ENCODE measurements at regions not wholly inside any gene's neighbourhood (a gene's known extent, or its start where the extent isn't known, plus 50 kb on each side); places are given as distances from the start of the nearest gene placed in this dataset.

- no peak for DNase-seq (ENCODE audit: low spot score)
- no peak overlapping the region for H3K27ac ChIP-seq
- no peak overlapping the region for H3K4me3 ChIP-seq
- TF ChIP-seq, protein P1, sequence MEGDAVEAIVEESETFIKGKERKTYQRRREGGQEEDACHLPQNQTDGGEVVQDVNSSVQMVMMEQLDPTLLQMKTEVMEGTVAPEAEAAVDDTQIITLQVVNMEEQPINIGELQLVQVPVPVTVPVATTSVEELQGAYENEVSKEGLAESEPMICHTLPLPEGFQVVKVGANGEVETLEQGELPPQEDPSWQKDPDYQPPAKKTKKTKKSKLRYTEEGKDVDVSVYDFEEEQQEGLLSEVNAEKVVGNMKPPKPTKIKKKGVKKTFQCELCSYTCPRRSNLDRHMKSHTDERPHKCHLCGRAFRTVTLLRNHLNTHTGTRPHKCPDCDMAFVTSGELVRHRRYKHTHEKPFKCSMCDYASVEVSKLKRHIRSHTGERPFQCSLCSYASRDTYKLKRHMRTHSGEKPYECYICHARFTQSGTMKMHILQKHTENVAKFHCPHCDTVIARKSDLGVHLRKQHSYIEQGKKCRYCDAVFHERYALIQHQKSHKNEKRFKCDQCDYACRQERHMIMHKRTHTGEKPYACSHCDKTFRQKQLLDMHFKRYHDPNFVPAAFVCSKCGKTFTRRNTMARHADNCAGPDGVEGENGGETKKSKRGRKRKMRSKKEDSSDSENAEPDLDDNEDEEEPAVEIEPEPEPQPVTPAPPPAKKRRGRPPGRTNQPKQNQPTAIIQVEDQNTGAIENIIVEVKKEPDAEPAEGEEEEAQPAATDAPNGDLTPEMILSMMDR (IDR thresholded peaks at IDR 0.05) = no peak
These were observed 135.9 kb downstream of the ITGB8 start for GRCh38 chr7:20466543-20467021.

DNA sequence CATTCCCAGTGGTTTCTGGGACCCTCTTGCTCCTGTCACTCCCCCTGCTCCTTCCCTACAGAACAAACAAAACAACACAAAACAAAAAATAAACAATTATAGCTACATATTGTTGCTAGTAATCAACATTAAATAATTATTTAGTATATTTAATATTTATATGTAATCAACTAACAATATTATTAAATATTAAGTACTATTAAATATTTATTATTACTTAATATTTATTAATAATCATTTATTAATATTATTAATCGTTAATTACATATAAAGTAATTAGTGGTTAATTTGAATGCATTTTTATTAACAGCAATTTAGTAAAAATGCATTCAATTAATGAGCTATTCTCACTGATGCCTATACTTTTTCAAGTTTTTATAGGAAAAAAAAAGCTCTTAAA, 139.4 kb downstream of the ITGB8 start:
- no peak for DNase-seq (ENCODE audit: low spot score)
- Histone ChIP-seq H3K27ac (no peak overlapping the region), H3K4me3 (no peak overlapping the region)
- TF ChIP-seq, protein P1 (IDR thresholded peaks at IDR 0.05) = no peak

DNA sequence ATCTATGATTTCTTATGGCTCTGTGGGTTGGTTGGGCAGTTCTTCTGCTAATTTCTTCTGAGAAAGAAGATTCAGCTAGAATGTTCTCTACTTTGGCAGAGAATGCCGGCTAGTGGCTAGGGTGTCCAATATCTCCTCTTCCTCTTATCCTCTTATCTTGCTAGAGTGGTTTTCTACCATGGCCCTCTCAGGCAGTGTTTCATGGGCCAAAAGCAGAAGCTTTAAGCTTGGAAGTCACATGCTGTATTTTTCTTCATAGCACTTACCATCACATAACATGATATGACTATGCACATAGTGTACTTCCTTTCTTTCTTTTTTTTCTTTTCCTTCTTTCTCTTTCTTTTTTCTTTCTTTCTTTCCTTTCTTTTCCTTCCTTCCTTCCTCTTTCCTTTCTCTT, 140.0 kb downstream of the ITGB8 start:
- Histone ChIP-seq H3K27ac (no peak overlapping the region), H3K4me3 (no peak overlapping the region)
- TF ChIP-seq, protein P1 (IDR thresholded peaks at IDR 0.05) = no peak
- DNase-seq (ENCODE audit: low spot score) = no peak

- Histone ChIP-seq H3K4me3 (no peak overlapping the region), H3K27ac (no peak overlapping the region)
- DNase-seq (ENCODE audit: low spot score) = no peak
- TF ChIP-seq, protein P1 (IDR thresholded peaks at IDR 0.05) = no peak
These were observed 141.2 kb upstream of the ABCB5 start for GRCh38 chr7:20474249-20474648.

GRCh38 chr7:20475756-20476155, 139.7 kb upstream of the ABCB5 start:
- TF ChIP-seq, protein P1 (IDR thresholded peaks at IDR 0.05) = no peak
- Histone ChIP-seq H3K27ac (no peak overlapping the region), H3K4me3 (no peak overlapping the region)
- DNase-seq (ENCODE audit: low spot score) = no peak

DNA sequence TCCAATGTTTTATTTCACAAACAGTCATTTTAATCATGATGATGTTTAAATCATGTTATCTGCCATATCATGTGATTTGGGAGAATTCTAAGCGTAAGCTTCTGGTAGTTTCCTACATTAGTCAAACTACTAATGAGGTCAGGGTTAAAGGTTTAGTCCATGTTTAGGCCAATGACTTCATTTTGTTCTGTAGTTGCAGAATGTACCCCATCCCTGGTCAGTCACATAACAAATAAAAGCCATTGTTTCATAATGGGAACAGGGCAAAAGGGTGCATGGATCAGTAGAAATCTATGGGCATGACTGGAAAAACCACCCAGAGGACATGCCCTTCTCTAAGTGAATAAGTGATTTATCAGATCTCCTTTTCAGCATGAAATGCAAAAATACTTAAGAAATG, 138.4 kb upstream of the ABCB5 start:
- DNase-seq (ENCODE audit: low spot score) = no peak
- Histone ChIP-seq H3K27ac (no peak overlapping the region), H3K4me3 (no peak overlapping the region)
- TF ChIP-seq, protein P1 (IDR thresholded peaks at IDR 0.05) = no peak

DNA sequence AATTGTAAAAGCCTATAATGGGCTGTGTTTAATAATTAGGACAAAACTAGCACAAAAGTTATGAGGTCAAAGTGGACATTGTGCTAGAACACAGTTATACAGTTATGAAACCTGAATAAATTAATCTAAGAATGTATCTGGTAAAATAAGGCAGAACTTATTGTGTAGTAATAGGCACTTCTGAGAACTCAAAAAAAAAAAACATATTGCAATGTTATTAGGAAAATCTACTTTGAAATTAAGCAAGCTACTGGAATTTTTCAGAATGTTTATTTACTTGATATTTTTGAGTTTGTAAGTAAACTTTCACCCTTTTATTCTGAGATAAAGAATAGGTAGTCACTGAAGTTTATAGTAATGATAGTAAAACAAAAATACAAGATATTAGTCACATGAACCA, 135.8 kb upstream of the ABCB5 start:
- Histone ChIP-seq H3K27ac (no peak overlapping the region), H3K4me3 (no peak overlapping the region)
- DNase-seq (ENCODE audit: low spot score) = no peak
- TF ChIP-seq, protein P1 (IDR thresholded peaks at IDR 0.05) = no peak

Measured in coronary artery (tissue), 2 donors.